Heart left ventricle (tissue), 16 donors: ENCODE measurements at regions not wholly inside any gene's neighbourhood (a gene's known extent, or its start where the extent isn't known, plus 50 kb on each side); places are given as distances from the start of the nearest gene placed in this dataset.

ENCODE experiments used
- ATAC-seq, 4 donors: fragments of 200-7000 bp; cut with Tn5 transposase; one replicate each; pipeline ENCODE4 v1.9.1; 2020 to 2022; ENCODE audit warnings: moderate library complexity in 4 of 4, mild to moderate bottlenecking in 3 of 4, moderate number of reproducible peaks in 1 of 4
- DNase-seq, 5 donors: peaks; one replicate each; pipeline ENCODE4 v3.0.0-alpha.2; 2020
- H3K27ac ChIP-seq, 12 donors: fragments of 200-600 bp; sonication (generic) in 4 of 12; one replicate each; pipeline versions ENCODE4 v1.5.0 to v1.8.0; 2016 to 2022; ENCODE audit warnings: mild to moderate bottlenecking in 2 of 12
- H3K27me3 ChIP-seq, 9 donors: fragments of 200-600 bp; sonication (generic) in 2 of 9; one replicate each; pipeline versions ENCODE4 v1.5.1 to v1.8.0; 2016 to 2022; ENCODE audit warnings: mild to moderate bottlenecking in 3 of 9
- H3K36me3 ChIP-seq, 9 donors: fragments of 200-600 bp; sonication (generic) in 2 of 9; one replicate each; pipeline versions ENCODE4 v1.5.0 to v1.8.0; 2018 to 2022; ENCODE audit warnings: mild to moderate bottlenecking in 2 of 9
- H3K4me1 ChIP-seq, 12 donors: fragments of 200-600 bp; sonication (generic) in 4 of 12; one replicate each; pipeline versions ENCODE4 v1.5.0 to v1.8.0; 2016 to 2022; ENCODE audit warnings: mild to moderate bottlenecking in 3 of 12
- H3K4me3 ChIP-seq, 12 donors: fragments of 200-600 bp; sonication (generic) in 4 of 12; one replicate each; pipeline versions ENCODE4 v1.5.0 to v1.8.0; 2017 to 2022; ENCODE audit warnings: mild to moderate bottlenecking in 9 of 12, moderate library complexity in 4 of 12
- H3K9me3 ChIP-seq, 12 donors: fragments of 200-600 bp; sonication (generic) in 4 of 12; one replicate each; pipeline versions ENCODE4 v1.5.0 to v1.8.0; 2016 to 2022; ENCODE audit warnings: mild to moderate bottlenecking in 1 of 12
- CTCF ChIP-seq, 12 donors: fragments of 200-600 bp; sonication (generic) in 4 of 12; IDR thresholded peaks; one replicate each; pipeline versions ENCODE4 v1.5.0 to v1.8.0; 2018 to 2022; ENCODE audit warnings: antibody characterized with exemption in 12 of 12, mild to moderate bottlenecking in 5 of 12
- POLR2A ChIP-seq, 2 donors: fragments of 450-650 bp; IDR thresholded peaks; one replicate each; pipeline ENCODE4 v1.6.1; 2017; ENCODE audit warnings: antibody characterized with exemption in 2 of 2, mild to moderate bottlenecking in 2 of 2, moderate library complexity in 2 of 2
- WGBS, 4 donors: extraction: QIAGEN DNeasy Blood & Tissue Kit in 2 of 4; methylation state at CpG; one replicate each; pipeline versions ENCODE4 v1.1.5 to v1.1.7; 2013 to 2018; 5-methylcytosine and 5-hydroxymethylcytosine counted together
- intact Hi-C, 10 donors: fragments of 100-400 bp; cut with DNase I; formaldehyde crosslinking; loops; one replicate each; pipeline versions ENCODE4 v1.11.1 to v1.14.2; 2022
- donor health status: ischemic (EF 13 %, LVEDD 7.1; RV severe dilation, severe dysfunction).
- donor health status: healthy with polysubstance abuse.
- donor health status: DM: no; HTN: yes; CAD: no.
- donor health status: DM: no; HTN: no; CAD: no.
- donor health status: ischemic (EF 25% LVEDD 6.9; RV normal size, moderate dysfunction).
- donor health status: ischemic (EF 25% LVEDD 5.7; RV mildly dilated, moderate dysfunction).
- donor health status: healthy.
- donor health status: DM: yes; HTN: yes; CAD: no.
- donor health status: ischemic (EF 35%, LVEDD 5.7; RV mildly dilated, moderate dysfunction).
- donor health status: nonischemic (EF 11% LVEDD 7.7; RV severe dilation, severe dysfunction).
- donor health status: DM: yes; HTN: yes; CAD: no.
- donor health status: PGD.
- donor health status: ischemic (EF 29% LVEDD 5.4; RV normal size, mild dysfunction).
- donor health status: nonischemic (EF 23%, LVEDD 6.1; RV moderate dilation, normal function).

DNA sequence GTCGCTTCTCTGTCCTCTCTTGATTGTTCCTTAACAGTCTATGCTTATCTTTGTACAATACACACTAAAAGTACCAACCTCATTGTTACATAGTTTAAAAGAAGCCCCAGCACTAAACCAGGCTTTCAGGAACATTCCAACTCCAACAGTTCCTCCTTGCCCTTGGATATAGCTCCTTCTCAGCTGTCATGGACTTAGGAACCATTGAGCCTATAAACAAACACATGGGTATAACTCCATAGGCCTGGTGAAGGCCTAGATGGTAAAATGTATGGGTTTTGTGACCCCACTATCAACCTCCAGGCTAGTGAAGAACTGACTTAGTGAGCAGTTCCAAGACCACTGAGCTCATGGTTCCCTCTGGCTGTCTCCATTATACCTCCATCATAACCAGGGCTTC is 74.8 kb upstream of the SLC39A10 start:
- Histone ChIP-seq H3K27me3 (no peaks in the 10 kb centered on the region), H3K36me3 (no peaks in the 10 kb centered on the region), H3K4me1 (peaks cover 0 to 15% (median 0%) of the 10 kb centered on the region in 12 donors), H3K9me3 (no peaks in the 10 kb centered on the region), H3K4me3 (no peak overlapping the region), H3K27ac (no peak overlapping the region)
- intact Hi-C loops, result no loop called here
- DNase-seq (no peak), ATAC-seq (no peak)
- TF ChIP-seq CTCF (IDR thresholded peaks at IDR 0.05), result no peak
- no peak for TF ChIP-seq POLR2A (IDR thresholded peaks at IDR 0.05)
- WGBS, 4 donors, result 90 to 95% (median 92%) methylated on average over 1 of the region's 1 CpG

DNA sequence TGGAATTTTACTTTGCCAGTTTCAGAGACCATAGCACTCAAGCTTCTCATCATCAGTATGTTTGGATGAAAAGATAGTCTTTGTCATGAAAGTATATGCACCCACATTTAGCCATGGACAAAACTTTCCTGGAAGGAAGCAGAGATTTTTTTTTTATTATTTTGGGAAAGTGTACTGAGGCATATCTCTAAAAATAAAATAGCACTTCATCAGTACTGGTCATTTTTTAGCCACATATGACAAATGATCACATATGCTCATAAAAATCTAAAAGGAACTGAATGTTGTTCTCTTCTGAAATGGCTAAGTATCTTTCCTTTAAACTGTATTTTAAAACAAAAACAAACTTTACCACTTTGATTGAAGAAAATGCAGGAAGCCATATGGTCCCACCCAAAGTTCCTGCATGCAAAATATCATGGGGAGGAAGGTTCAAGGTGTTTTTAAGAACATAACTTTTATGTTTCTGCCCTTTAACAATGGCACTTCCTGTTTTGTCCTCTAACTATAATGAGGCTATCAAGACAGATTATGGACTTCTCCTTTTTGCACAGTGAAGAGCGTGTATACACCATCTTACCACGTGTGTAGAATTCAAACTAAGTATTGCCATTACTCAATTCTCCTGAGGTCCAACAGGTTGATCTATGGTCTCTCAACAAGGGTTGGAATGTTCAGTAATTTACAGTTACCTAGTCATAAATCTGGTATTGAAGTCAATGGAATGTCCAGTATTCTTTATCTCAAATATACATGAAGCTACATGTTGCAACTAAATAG is 77.1 kb upstream of the SLC39A10 start:
- no peak for TF ChIP-seq POLR2A (IDR thresholded peaks at IDR 0.05)
- TF ChIP-seq CTCF (IDR thresholded peaks at IDR 0.05), result no peak
- Histone ChIP-seq H3K9me3 (no peaks in the 10 kb centered on the region), H3K4me1 (peaks cover 0 to 33% (median 0%) of the 10 kb centered on the region in 12 donors), H3K27me3 (no peaks in the 10 kb centered on the region), H3K27ac (peak overlapping the region in 1 of 12 donors; percentile 27), H3K36me3 (no peaks in the 10 kb centered on the region), H3K4me3 (no peak overlapping the region)
- intact Hi-C loops, result loop anchor here in 7 of 10 donors (5.0 to 10.0 kb wide), 4 partner anchors 77 to 485 kb away; partner anchors contain the start of genes DNAH7 (in 5 of the 7) and SLC39A10 (in 2 of the 7)
- DNase-seq, result no peak
- ATAC-seq, result no peak
- WGBS, 4 donors, result 52 to 73% (median 62%) methylated on average over 2 of the region's 2 CpGs

GRCh38 chr2:195575879-195576401 is 81.1 kb upstream of the SLC39A10 start:
- intact Hi-C loops, result loop anchor here in 9 of 10 donors (2.0 to 10.0 kb wide), 6 partner anchors 81 to 489 kb away; partner anchors contain the start of genes DNAH7 (in 5 of the 9) and SLC39A10 (in 2 of the 9)
- TF ChIP-seq POLR2A (IDR thresholded peaks at IDR 0.05) (no peak), CTCF (IDR thresholded peaks at IDR 0.05) (peak in 9 of 12 donors; percentile 14 to 58 (median 48))
- H3K36me3 ChIP-seq, result no peaks in the 10 kb centered on the region
- H3K4me1 ChIP-seq, result peaks cover 0 to 35% (median 0%) of the 10 kb centered on the region in 12 donors
- no peaks in the 10 kb centered on the region for H3K9me3 ChIP-seq
- DNase-seq (no peak), ATAC-seq (peak in 1 of 4 donors; percentile 62)
- no peak overlapping the region for H3K27ac ChIP-seq
- H3K27me3 ChIP-seq, result no peaks in the 10 kb centered on the region
- no peak overlapping the region for H3K4me3 ChIP-seq
- 29 to 37% (median 32%) methylated on average over 4 of the region's 4 CpGs for WGBS, 4 donors

DNA sequence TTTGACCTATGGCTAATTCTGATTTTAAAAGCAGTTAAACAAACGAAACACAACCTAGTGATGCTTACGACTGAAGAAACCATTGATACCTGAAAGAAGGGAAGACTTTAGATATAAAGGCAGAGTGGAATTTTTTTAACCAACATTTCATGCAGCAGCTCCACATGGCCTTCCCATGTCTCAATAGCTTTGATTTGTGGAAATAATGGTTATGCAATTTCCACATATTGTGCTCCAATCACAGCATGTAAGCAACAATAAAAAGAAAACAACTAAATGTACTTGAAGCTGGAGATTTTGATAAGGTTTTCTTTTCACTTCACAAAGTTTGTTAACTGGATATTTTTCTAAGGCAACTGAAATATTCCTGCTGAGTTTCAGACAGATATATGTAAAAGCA is 82.0 kb upstream of the SLC39A10 start:
- H3K36me3 ChIP-seq, result no peaks in the 10 kb centered on the region
- ATAC-seq (no peak), DNase-seq (no peak)
- H3K27me3 ChIP-seq, result no peaks in the 10 kb centered on the region
- 86 to 94% (median 90%) methylated on average over 2 of the region's 2 CpGs for WGBS, 4 donors
- H3K27ac ChIP-seq, result no peak overlapping the region
- intact Hi-C loops, result loop anchor here in 7 of 10 donors (2.0 to 10.0 kb wide), 5 partner anchors 82 to 490 kb away; partner anchors contain the start of genes DNAH7 (in 5 of the 7) and SLC39A10 (in 2 of the 7)
- TF ChIP-seq CTCF (IDR thresholded peaks at IDR 0.05) (no peak), POLR2A (IDR thresholded peaks at IDR 0.05) (no peak)
- H3K4me1 ChIP-seq, result peaks cover 0 to 30% (median 0%) of the 10 kb centered on the region in 12 donors
- no peak overlapping the region for H3K4me3 ChIP-seq
- H3K9me3 ChIP-seq, result no peaks in the 10 kb centered on the region
